ENCODE measurements at regions not wholly inside any gene's neighbourhood (a gene's known extent, or its start where the extent isn't known, plus 50 kb on each side); places are given as distances from the start of the nearest gene placed in this dataset.

DNA sequence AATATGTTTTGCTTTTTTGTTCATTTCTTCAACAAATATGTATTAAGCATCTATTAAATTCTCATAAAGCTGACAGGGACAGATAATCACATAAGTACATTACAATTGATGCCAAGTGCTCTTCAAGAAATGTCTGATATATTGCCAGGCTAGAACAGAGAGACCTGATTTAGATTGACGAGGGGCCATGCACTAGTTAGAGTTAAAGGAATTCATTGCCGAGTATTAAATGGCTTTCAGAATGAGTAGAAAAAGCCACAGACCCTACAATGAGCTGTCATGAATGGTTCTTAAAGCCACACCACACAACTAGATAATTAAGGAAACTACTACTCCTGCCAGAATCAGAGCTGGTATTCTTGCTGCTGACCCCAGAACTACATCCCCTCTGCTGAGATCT, 250.2 kb upstream of the MME start:
- H3K4me1 Mint-ChIP-seq = no peaks in the 10 kb centered on the region
- no peak overlapping the region for H3K27ac Mint-ChIP-seq
- no peaks in the 10 kb centered on the region for H3K9me3 Mint-ChIP-seq (ENCODE audit: insufficient read depth)
- TF ChIP-seq, protein P1, sequence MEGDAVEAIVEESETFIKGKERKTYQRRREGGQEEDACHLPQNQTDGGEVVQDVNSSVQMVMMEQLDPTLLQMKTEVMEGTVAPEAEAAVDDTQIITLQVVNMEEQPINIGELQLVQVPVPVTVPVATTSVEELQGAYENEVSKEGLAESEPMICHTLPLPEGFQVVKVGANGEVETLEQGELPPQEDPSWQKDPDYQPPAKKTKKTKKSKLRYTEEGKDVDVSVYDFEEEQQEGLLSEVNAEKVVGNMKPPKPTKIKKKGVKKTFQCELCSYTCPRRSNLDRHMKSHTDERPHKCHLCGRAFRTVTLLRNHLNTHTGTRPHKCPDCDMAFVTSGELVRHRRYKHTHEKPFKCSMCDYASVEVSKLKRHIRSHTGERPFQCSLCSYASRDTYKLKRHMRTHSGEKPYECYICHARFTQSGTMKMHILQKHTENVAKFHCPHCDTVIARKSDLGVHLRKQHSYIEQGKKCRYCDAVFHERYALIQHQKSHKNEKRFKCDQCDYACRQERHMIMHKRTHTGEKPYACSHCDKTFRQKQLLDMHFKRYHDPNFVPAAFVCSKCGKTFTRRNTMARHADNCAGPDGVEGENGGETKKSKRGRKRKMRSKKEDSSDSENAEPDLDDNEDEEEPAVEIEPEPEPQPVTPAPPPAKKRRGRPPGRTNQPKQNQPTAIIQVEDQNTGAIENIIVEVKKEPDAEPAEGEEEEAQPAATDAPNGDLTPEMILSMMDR (IDR thresholded peaks at IDR 0.05) = no peak
- TF ChIP-seq EZH2 (IDR thresholded peaks at IDR 0.05; ENCODE audit: borderline replicate concordance, insufficient read depth, low read depth, low read length, poor library complexity, severe bottlenecking) = no peak
- no peak overlapping the region for H3K4me3 Mint-ChIP-seq
- Histone ChIP-seq H4K20me1 (ENCODE audit: control insufficient read depth, insufficient read depth, low read length, poor library complexity, severe bottlenecking) (no peaks in the 10 kb centered on the region), H3K4me2 (replicated peaks; ENCODE audit: low read depth, low read length, poor library complexity, severe bottlenecking) (no peak overlapping the region), H3K27me3 (replicated peaks in 1 of 4; ENCODE audit: control extremely low read depth in 1 of 4, control insufficient read depth in 3 of 4, insufficient read depth in 4 of 4, low read length in 3 of 4) (no peaks in the 10 kb centered on the region), H3K4me3 (ENCODE audit: control extremely low read depth in 1 of 5, extremely low read depth in 1 of 5, insufficient read depth in 1 of 5, low read depth in 2 of 5, low read length in 4 of 5) (no peak overlapping the region), H2AFZ (ENCODE audit: insufficient read depth, low read depth, low read length, poor library complexity, severe bottlenecking) (no peak overlapping the region), H3K9me3 (ENCODE audit: control extremely low read depth in 1 of 3, control insufficient read depth in 2 of 3, insufficient read depth in 1 of 3, low read length in 2 of 3) (peaks cover 0 to 6% (median 0%) of the 10 kb centered on the region in 3 donors), H3K4me1 (ENCODE audit: control insufficient read depth in 2 of 2, insufficient read depth in 2 of 2, low read length in 2 of 2) (no peaks in the 10 kb centered on the region), H3K36me3 (replicated peaks in 1 of 2; ENCODE audit: control extremely low read depth in 1 of 2, control insufficient read depth in 1 of 2, extremely low read depth in 1 of 2, insufficient read depth in 2 of 2, low read length in 1 of 2) (no peaks in the 10 kb centered on the region), H3K9ac (ENCODE audit: low read length) (no peak overlapping the region), H3K27ac (ENCODE audit: low read length in 2 of 2) (no peak overlapping the region), H3K79me2 (ENCODE audit: control insufficient read depth, insufficient read depth, low read length) (no peaks in the 10 kb centered on the region)
- CTCF ChIA-PET = no interaction called here
- H3K27me3 Mint-ChIP-seq = no peaks in the 10 kb centered on the region
- no peak for ATAC-seq (ENCODE audit: low read depth)
- no peak for DNase-seq
- no CpG with 5 or more reads among the region's 2 CpGs for WGBS (ENCODE audit: insufficient coverage)
- intact Hi-C loops (cut with micrococcal nuclease) = no loop called here
- POLR2A ChIA-PET = no interaction called here

DNA sequence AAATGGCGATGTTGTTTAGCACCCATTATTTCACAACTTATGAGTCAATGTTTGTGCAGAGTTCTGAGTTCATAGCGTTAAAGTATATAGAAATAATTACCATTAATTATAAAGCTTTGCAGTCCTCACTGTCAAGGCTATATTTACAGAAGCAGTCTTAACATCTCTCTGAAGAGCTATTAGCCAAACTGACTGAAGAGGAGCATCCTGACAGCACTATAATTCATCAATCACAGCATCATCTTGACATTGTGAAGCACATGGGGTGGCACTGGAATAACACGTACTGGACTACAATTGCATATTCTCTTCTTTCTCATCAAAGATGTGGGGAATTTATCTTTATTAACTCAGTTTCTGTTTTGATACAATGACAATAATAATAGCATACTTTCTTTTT, 260.6 kb upstream of the MME start:
- no peaks in the 10 kb centered on the region for H3K27me3 Mint-ChIP-seq
- H3K27ac Mint-ChIP-seq = no peak overlapping the region
- no peaks in the 10 kb centered on the region for H4K20me1 ChIP-seq (ENCODE audit: control insufficient read depth, insufficient read depth, low read length, poor library complexity, severe bottlenecking)
- intact Hi-C loops (cut with micrococcal nuclease) = no loop called here
- H3K79me2 ChIP-seq (ENCODE audit: control insufficient read depth, insufficient read depth, low read length) = no peaks in the 10 kb centered on the region
- no CpG with 5 or more reads among the region's 3 CpGs for WGBS (ENCODE audit: insufficient coverage)
- H3K9me3 Mint-ChIP-seq (ENCODE audit: insufficient read depth) = peaks cover 3% of the 10 kb centered on the region
- H3K4me1 Mint-ChIP-seq = no peaks in the 10 kb centered on the region
- CTCF ChIA-PET = no interaction called here
- no peak overlapping the region for H3K4me2 ChIP-seq (replicated peaks; ENCODE audit: low read depth, low read length, poor library complexity, severe bottlenecking)
- H3K27me3 ChIP-seq (replicated peaks in 1 of 4; ENCODE audit: control extremely low read depth in 1 of 4, control insufficient read depth in 3 of 4, insufficient read depth in 4 of 4, low read length in 3 of 4) = no peaks in the 10 kb centered on the region
- H2AFZ ChIP-seq (ENCODE audit: insufficient read depth, low read depth, low read length, poor library complexity, severe bottlenecking) = no peak overlapping the region
- TF ChIP-seq EZH2 (IDR thresholded peaks at IDR 0.05; ENCODE audit: borderline replicate concordance, insufficient read depth, low read depth, low read length, poor library complexity, severe bottlenecking) = no peak
- TF ChIP-seq, protein P1 (IDR thresholded peaks at IDR 0.05) = no peak
- H3K4me3 ChIP-seq (ENCODE audit: control extremely low read depth in 1 of 5, extremely low read depth in 1 of 5, insufficient read depth in 1 of 5, low read depth in 2 of 5, low read length in 4 of 5) = no peak overlapping the region
- no peaks in the 10 kb centered on the region for H3K36me3 ChIP-seq (replicated peaks in 1 of 2; ENCODE audit: control extremely low read depth in 1 of 2, control insufficient read depth in 1 of 2, extremely low read depth in 1 of 2, insufficient read depth in 2 of 2, low read length in 1 of 2)
- no peak overlapping the region for H3K27ac ChIP-seq (ENCODE audit: low read length in 2 of 2)
- H3K4me1 ChIP-seq (ENCODE audit: control insufficient read depth in 2 of 2, insufficient read depth in 2 of 2, low read length in 2 of 2) = no peaks in the 10 kb centered on the region
- no peak overlapping the region for H3K9ac ChIP-seq (ENCODE audit: low read length)
- no peak for DNase-seq
- H3K9me3 ChIP-seq (ENCODE audit: control extremely low read depth in 1 of 3, control insufficient read depth in 2 of 3, insufficient read depth in 1 of 3, low read length in 2 of 3) = no peaks in the 10 kb centered on the region
- no peak overlapping the region for H3K4me3 Mint-ChIP-seq
- ATAC-seq (ENCODE audit: low read depth) = no peak
- POLR2A ChIA-PET = no interaction called here

Measured in B cell (primary cell).